Fibroblast of skin of right quadriceps (primary cell): ENCODE measurements at regions not wholly inside any gene's neighbourhood (a gene's known extent, or its start where the extent isn't known, plus 50 kb on each side); places are given as distances from the start of the nearest gene placed in this dataset.
"Not testable (repeated sequence)": the region's sequence is repeated elsewhere in the genome, so short reads cannot be mapped to it uniquely, and the experiment has no call there.

Source experiments
- DNase-seq: peaks from one replicate; pipeline ENCODE4 v3.0.0-alpha.2; 2013

DNA sequence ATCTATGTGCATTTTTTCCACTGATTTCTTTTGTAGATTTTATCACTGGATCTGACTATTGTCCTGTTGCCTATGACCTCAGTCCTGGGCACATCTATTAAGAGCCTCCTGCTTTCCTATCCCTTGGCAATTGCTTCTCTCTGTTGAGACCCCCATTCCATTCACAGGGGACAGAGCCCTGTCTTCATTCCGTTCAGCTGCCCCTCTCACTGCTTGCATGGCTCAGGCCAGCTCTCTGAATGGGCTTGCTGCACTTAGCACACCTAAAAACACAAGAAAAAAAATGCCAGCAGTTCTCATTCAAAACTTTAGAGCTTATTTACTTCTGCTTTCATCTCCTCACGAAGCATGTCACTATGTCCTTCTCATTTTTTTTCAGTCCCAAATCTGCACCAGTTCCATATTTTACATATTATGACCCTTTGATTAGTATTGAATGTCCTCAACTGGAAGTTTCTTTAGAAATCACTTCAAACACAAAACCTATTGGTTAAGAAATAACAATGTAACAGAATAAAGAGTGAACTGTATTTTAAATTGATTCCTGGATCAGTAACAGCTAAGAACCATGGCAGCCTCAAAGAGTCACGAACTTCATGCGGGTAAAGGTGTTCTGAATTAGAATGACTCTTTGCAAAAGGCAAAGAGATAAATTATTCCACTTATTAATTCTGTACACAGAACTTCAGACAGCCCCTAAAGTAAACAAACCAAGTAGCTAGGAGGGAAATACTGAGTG, 616.5 kb downstream of the C6orf118 start:
- DNase-seq, result no peak

DNA sequence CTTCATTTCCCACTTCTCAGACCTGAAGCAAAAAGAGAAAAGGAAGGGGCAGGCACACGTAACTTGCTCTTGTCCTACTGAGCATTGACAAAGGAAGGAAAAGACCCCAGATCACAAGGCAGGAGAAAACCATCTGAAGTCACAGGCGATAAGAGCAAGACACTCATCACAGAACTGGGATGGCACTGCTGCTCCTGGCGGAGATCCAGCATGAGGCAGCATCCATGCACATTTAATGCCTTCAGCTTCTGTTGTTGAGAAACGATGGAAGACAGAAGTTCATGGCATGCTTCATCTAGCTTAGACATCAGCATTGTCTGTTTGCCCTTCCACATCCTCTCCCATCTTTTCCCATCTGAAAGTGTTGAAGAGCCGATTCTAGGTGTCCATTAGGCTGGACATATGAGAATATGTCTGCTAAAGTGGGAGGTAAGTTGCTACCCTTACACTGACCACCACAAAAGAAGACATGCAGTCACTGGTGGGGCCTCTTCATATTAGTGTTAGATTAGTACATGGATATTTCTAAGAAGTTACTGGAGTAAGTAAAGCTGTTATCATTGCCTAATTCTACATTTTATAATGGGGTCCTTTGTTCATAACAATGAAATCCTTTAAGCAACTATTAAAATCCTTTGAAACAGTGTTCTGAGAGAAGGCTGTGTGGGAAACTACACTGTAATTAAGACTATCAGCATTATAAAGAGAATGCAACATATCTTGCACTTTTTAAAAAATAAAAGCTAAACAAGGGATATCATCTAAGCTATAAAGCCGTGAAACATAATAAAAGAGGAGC, 618.5 kb downstream of the C6orf118 start:
- DNase-seq, result no peak

DNA sequence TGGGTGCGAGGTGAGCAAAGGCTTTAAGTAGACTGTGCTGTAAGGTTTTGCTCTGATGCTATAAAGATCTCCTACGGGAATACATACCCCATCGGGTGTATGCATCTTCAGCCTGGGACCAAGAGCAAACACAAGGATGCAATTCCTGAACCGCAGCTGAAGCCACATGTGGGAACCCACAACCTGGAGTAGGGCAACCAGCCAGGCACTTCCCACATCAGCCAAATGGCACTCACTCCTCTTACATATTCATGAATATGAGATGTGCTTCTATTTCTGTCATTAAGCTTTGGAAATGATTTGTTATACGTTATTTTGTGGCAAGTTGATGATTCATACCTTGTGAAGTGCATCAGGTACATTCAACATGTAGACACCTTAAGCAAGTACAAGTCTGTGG, 619.2 kb downstream of the C6orf118 start:
- DNase-seq, result no peak

DNA sequence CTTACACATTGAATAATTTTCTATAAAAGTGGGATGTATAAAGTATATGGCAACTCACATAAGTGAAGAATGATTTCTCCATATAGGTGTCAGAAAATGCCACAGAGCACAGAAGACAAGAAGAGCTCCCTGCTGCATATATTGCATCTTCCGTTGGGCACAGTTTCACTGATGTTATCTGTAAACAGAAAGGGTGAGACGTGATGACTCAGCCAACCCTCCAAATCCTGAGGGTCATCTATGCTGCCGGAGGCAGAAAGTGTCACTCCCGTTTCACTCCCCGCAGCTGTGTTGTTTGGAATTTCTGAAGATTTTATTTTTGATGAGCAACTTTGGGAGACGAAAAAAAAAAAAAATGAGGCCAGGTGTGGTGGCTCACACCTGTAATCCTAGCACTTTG, 644.1 kb downstream of the C6orf118 start:
- no peak for DNase-seq

DNA sequence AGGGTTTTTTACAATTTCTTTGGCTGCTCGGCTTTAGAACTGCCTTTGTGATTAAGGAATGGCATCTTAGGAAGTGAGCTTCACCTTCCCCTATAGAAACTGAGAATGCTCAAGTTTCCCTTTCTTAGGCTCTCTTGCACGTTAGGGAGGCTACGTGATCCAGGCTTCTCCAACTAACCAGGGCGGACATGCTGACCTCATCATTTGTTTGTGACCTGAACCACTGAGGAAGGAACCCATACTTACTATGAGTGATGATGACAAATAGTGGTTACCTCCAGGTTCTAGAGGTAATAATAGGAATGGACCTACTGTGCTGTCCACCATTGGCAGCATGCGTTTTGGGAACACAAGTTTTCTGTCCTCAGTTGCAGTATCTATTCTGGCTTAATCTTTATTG, 645.8 kb downstream of the C6orf118 start:
- no peak for DNase-seq

DNA sequence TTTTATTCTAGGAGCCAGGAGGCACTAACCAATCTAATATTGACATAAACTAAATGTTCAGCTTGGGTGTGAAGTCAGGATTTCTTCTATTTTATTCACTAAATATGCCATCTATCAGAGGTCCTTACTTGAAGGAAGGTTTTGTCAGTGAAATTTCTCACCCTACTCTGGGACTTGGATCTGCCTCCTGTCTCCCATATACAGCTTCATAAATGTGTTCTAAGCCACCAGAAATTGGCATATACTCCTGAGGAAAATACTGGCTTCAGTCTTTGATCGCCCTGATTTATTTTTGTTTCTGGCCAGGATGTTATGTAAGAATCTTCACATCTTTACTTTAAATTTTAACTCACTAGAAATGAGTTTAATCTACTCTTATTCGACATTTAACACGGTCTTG, 647.7 kb downstream of the C6orf118 start:
- no peak for DNase-seq

DNA sequence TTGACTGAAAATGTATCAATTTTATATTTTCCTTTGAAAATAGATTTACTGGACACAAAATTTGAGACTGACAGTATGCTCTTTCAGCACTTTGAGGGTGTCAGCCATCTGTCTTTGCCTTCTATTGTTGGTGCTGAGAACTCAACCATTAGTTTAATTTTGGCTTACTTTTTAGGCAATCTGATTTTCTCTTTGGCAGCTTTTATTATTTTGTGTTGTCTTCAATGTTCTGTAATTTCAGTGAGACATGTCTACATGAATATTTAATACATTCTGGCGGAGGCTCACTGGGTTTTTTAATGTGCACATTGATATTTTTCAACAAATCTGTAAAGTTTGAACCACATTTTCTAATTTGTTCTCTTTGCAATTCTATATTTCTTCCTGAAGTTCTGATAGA, 648.6 kb downstream of the C6orf118 start:
- DNase-seq, result no peak

DNA sequence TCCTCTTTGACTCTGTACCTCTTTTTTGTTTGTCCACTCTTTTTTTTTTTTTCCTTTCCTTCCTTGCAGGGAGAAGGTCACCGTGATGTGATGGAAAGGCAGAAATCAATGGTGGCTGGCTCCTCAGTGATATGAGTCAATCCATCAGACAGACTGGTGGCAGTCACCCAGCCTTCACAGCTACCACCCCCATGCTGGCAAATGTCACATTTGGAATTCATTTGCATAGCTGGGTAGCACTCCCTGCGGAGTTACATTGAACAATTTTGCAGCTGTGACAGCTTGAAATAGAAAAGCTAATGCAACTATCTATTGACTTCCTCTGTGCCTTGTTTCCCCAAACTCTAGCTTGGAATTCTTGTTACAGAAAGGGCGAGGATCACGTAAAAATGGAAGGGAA, 668.4 kb downstream of the C6orf118 start:
- DNase-seq, result no peak

DNA sequence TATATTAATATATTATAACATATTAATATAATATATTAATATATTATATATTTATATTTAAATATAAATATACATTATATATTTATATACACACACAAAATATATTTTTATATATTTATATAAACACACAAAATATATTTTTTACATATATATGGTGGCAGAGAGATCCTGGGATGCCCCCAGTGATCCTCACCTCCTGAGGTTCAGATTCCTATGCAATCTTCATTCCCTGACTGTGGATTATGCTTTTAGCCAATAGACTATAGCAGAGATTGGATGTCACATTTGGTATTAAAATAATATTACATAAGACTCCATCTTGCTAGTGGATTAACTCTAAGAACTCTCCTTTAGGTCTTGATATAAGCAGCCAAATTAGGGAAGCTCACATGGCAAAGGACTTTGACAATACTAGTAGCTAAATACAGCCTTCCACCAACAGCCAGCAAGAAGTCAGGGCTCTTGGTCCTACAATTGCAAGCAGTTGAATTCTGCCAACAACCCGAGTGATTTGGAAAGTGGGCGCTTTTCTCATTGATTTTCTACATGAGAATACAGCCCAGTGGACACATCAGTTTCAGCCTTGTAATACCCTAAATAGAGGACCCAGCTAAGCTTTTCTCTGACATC, 681.0 kb downstream of the C6orf118 start:
- DNase-seq, result no peak

DNA sequence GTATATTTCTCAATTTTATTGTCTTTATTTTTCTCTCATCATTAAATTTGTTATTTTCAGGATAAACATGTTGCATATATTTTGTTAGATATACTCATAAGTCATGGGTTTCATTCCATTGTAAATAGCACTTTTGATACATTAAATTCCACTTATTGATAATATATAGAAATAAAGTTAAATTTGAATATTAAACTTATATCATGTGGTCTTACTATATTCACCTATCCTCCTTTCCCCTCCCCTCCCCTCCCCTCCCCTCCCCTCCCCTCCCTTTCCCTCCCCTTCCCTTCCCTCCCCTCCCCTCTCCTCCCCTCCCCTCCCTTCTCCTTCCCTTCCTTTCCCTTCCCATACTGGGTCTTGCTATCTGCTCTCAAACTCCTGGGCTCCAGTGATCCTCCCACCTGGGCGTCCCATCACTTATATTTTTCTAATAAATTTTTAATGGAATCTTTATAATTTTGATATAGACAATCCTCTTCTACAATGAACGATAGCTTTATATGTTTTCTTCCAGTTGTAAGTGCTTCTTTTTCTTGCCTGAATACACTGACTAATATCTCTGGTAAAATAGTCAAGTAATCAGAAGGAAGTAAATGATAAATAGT, 692.4 kb downstream of the C6orf118 start:
- no peak for DNase-seq

DNA sequence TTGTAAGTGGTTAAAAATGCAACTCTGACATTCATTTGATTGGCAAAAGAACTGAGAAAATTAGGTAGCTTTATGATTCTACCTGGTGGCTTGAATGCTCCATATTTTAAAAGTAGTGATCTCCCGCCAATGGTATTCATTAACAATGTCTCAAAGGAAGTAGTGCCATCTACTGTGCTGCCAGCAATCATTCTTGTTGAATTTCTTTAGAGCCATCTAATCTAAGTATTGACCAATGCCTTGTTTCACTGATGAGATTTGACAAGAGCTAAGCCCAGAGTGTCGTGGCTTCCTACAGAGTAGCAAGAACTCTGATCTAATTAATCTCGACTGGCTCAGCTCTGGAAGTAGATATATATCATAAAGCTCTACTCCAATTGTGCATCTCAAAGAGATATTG, 696.7 kb downstream of the C6orf118 start:
- no peak for DNase-seq

DNA sequence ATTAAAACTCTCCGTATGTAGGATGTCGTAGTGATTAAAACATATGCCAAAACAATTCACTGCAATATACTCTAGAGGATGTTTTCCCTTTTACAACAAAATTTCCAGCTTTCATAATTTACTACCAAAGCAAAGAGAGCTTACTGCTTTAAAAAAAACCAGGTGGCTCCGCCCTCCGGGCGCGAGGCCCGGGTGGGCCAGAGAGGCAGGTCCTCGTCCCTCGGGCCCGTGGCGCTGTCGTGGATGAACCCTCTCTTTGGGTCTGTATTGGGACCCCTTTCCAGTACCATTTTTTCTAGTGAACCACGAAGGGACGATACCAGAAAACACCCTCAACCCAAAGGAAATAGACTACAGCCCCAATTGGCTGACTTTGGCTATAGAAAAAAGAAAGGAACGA, 698.5 kb downstream of the C6orf118 start:
- not testable (repeated sequence) for DNase-seq

DNA sequence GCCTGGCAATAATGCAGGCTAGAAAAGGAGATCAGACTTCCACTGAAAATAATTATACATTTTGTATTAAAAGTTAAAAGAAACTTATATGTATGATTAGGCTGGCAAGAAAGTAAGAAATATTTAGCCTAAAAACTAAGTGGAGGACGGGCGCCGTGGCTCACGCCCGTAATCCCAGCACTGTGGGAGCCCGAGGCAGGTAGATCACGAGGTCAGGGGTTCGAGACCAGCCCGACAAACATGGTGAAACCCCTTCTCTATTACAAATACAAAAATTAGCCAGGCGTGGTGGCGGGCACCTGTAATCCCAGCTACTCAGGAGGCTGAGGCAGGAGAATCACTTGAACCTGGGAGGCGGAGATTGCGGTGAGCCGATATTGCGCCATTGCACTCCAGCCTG, 707.0 kb downstream of the C6orf118 start:
- not testable (repeated sequence) for DNase-seq

DNA sequence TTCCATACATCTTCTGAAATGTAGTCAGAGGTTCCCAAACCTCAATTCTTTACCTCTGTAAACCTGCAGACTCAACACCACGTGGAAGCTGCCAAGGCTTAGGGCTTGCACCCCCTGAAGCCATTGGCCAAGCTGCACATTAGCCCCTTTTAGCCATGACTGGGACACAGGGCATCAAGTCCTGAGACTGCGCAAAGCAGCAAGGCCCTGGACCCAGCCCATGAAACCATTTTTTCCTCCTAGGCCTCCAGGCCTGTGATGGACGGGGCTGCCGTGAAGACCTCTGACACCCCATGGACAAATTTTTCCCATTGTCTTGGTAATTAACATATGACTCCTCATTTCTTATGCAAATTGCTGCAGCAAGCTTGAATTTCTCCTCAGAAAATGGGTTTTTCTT, 727.8 kb downstream of the C6orf118 start:
- no peak for DNase-seq

DNA sequence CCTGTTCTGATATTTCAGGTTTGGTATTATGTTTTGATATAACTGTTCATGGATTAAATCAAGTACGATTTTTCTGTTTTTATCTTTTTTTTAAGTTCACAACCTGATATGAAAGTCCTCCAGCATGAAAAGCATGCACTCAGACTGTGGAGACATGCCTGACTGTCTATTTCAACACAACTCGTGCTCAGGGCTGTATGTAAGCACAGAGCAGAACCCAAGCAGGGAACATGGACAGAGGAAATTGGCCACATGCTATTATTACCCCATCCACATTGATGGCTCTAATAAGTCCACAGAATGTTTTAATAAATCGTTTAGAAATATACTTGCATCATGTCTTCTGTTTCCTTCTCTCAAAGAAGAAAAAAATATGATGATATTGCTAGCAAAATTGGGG, 730.4 kb downstream of the C6orf118 start:
- DNase-seq, result no peak

DNA sequence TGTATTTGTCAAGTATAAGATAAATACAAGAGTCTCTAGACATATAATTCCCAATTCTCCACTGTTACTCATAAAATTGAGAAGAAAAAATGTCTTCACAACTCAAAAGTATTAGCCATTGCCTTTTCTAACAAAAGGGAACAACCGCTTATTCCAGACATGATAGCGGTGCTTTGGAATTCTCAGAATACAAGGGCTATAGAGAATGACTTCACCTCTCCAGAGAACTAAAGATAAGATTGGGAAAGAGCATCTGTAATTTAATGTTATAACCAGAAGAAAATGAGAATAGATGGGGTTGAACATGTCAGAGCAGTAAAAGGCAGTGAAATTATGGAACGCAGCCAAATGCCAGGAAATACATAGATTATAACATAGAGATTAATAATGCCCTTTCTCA, 730.8 kb downstream of the C6orf118 start:
- DNase-seq, result no peak

DNA sequence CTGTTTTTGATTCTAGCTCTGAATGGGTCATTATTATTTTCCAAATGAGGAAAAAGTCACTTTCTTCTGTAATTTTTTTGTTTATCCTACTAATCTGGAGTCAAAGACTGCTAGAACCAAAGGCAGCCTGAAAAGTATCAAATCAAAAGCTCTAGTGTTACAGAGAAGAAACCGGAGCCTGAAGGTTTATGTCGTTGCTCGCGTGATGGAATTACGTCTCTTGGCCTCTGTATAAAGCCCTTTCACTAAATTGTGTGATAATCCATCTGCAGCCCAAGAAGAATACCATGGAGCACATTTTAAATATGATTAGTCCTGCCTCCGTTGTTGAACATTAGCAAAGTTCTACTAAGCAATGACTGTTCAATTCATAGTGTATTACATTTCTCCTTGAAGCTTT, 738.6 kb downstream of the C6orf118 start:
- no peak for DNase-seq

DNA sequence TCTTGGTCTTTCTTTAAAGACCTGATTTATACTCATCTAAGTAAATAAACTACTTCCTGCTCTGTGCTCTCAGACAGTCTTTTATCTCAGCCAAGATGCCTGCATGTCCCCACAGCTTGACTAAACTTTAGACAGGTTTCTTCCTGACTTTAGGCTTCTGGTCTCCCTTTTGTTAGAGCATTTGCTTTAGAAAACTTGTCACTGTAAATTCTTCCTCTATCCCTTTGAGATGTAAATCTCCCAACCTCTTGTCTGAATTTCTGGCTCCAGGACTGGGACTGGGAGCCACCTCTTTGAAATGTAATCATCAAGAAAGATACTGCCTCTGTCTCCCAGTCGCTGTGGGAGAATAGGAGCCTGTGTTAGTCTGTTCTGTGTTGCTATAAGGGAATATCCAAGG, 739.9 kb downstream of the C6orf118 start:
- no peak for DNase-seq

DNA sequence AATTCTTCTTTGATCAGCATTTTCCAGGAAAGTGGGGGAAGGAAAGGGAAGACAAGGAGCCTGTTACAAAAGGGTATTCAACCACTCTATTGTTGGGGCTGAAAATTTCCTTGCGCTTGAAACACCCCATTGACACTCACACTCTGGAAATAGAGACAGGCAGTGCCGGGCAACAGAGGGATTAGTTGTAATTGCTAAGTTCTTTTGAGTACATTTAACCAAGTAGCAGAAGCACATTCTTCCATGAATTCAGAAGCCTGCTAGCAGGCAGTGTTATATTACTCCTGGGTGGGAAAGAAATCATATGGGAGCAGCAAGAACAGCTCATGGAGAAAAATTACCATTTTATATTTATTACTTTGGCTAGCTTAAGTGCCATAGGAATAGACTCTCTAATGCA, 745.5 kb downstream of the C6orf118 start:
- DNase-seq, result no peak

DNA sequence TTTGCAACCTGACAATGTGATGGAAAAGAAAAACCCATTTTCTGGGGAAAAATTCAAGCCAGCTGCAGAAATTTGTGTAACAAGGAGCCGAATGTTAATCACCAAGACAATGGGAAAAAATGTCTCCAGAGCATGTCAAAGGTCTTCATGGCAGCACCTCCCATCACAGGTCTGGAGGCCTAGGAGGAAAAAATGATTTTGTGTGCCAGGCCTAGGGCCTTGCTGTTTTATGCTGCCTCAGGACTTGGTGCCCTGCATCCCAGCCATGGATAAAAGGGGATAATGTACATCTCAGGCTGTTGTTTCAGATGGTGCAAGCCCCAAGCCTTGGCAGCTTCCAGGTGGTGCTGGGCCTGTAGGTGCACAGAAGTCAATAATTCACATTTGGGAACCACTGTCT, 747.7 kb downstream of the C6orf118 start:
- DNase-seq, result no peak

DNA sequence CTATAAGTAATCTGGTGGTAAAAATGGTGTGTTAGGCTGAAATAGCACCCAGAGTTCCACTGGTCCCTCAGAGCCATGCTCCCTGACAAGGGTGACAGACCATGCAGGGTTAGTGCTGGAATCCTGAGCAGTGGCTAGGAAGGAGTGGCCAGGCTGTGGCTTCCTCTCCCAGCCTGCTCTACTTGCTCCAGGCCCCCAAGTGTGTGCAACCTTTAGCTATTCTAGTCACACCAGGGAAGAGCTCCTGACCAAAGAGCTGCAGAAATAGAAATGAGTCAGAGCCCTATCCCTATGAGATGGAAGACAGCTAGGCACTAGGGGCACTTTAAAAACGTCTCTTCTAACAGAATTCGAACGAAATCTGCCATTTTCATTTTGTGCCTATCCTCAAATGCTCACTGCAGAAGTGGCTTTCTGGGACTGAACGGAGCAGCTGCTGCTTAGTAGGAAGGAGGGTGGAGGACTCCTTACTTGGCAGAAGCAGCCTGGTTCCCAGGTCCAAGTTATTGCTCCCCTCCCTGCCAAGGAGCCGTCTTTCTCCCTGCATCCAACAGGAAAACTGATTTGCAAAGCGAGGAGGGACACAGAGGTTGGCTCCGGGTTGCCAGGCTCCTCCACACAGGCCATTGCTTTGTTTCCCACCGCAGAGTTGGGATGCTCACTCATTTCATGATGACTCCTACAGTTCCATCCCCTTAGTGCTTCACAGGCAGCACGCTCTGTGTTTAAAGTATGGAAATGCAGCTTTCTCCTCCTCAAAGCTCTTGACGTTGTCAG, 754.5 kb downstream of the C6orf118 start:
- DNase-seq, result no peak

DNA sequence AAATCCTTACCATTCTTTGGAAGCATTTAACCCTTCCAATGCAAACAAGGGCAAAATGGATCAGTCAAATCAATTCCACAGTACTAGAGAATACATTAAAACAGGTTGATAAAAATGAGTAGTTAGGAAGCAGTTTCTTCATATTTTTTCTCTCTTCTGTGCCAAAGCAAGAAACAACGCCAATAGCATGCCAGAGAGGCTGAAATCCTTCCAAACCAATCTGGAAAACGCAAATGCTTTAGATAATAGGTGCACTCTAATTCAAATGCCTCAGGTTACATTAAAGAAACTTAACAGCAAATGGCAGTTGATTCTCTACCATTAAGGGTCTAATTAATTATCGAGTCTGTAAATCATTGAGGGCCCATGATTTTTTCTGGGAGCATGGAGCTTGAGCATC, 755.2 kb downstream of the C6orf118 start:
- DNase-seq, result no peak

DNA sequence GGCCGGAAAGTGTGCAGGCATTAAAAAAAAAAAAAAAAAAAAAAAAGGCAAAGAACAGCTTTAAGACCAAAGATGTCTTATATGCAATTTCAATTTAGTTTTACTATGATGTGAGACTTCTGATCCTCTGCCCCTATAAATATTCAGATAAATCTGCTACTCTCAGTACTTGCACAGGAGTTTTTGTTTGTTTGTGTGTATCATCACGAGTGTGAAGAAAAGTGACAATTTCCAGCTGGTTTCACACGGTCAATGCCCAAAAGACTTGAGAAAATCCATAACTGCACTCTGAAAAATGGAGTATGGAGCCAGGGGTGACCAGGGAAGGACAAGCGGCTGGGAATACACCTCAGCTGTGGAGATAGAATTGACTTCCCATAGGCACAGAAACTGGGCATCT, 757.7 kb downstream of the C6orf118 start:
- DNase-seq, result no peak
